ENCODE measurements at regions not wholly inside any gene's neighbourhood (a gene's known extent, or its start where the extent isn't known, plus 50 kb on each side); places are given as distances from the start of the nearest gene placed in this dataset.

DNA sequence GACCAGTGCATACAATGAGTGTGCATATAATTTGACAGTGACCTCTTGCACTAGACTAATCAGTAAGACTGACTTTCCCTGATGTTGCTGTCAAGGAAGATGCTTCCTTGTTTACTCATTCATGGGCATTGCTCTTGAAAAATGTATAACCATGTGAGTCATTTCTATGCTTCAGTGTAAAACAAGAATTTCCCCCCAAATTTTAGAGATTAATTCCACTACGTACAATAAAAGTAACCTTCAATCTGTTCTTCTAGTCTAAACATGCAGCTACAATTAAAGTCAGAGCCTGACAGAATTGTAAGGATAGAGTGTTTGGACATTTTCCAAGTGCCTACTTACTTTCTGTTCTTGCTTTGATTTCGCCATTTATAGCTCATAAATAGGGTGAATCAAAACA lies 935.7 kb downstream of the RAPGEF2 start:
- DNase-seq (ENCODE audit: low spot score), result no peak
- TF ChIP-seq, protein P1, sequence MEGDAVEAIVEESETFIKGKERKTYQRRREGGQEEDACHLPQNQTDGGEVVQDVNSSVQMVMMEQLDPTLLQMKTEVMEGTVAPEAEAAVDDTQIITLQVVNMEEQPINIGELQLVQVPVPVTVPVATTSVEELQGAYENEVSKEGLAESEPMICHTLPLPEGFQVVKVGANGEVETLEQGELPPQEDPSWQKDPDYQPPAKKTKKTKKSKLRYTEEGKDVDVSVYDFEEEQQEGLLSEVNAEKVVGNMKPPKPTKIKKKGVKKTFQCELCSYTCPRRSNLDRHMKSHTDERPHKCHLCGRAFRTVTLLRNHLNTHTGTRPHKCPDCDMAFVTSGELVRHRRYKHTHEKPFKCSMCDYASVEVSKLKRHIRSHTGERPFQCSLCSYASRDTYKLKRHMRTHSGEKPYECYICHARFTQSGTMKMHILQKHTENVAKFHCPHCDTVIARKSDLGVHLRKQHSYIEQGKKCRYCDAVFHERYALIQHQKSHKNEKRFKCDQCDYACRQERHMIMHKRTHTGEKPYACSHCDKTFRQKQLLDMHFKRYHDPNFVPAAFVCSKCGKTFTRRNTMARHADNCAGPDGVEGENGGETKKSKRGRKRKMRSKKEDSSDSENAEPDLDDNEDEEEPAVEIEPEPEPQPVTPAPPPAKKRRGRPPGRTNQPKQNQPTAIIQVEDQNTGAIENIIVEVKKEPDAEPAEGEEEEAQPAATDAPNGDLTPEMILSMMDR (IDR thresholded peaks at IDR 0.05; ENCODE audit: borderline replicate concordance, control extremely low read depth, extremely low read depth, insufficient read depth, missing control alignments), result no peak
- in situ Hi-C loops (cut with MboI; ENCODE audit: low sequenced_read_pairs, unreplicated experiment), result no loop called here

DNA sequence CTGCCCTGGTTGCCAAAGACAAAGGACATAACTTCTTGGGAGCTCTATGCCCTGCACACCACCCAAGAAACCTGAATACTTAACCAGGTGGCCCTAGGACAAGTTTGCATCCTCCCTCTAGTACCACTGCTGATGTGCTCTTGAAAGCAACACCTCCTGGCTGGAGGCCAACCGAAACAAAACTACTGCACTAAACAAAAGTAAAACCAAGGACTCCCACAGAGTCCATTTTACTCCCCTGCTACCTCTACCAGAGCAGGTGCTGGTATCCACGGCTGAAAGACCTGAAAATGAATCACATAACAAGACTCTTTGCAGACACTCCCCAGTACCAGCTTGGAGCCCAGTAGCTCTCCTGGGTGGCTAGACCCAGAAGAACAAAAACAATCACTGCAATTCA lies 941.8 kb downstream of the RAPGEF2 start:
- in situ Hi-C loops (cut with MboI; ENCODE audit: low sequenced_read_pairs, unreplicated experiment), result no loop called here
- TF ChIP-seq, protein P1 (IDR thresholded peaks at IDR 0.05; ENCODE audit: borderline replicate concordance, control extremely low read depth, extremely low read depth, insufficient read depth, missing control alignments), result no peak
- DNase-seq (ENCODE audit: low spot score), result no peak

DNA sequence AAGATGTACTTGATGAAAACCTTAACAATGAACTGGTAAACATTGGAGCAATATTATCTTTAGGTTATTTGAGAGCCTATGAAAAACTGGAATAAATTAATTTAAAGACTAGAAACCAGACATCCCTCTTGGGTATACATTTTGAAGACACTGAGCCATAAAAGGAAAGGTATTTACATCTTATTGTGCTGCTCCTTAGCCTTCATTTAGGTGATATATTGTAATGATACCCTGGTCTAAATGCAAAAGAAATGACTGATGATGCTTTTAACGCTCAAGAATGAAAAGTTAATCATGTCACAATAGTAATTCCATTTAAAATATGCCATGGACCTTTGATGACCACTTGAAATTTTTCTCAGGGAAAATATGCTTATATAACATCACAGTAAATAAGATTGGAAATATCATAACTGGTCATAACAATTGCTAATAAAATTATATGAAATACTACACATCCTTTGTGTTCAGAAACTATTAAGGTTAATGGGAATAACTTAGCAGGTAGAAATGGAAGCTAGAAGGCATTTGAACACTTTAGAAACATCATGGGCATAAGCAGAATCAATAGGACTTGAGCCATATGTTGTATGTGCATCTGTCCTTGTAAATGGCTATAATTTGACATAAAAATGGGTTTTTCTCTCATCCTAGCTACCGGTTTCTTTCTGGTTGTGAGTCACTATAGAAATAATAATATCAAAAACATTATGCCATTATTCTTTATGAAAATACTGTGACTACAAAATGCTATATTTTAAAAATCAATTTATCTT lies 979.7 kb downstream of the RAPGEF2 start:
- TF ChIP-seq, protein P1 (IDR thresholded peaks at IDR 0.05; ENCODE audit: borderline replicate concordance, control extremely low read depth, extremely low read depth, insufficient read depth, missing control alignments), result no peak
- in situ Hi-C loops (cut with MboI; ENCODE audit: low sequenced_read_pairs, unreplicated experiment), result no loop called here
- no peak for DNase-seq (ENCODE audit: low spot score)

DNA sequence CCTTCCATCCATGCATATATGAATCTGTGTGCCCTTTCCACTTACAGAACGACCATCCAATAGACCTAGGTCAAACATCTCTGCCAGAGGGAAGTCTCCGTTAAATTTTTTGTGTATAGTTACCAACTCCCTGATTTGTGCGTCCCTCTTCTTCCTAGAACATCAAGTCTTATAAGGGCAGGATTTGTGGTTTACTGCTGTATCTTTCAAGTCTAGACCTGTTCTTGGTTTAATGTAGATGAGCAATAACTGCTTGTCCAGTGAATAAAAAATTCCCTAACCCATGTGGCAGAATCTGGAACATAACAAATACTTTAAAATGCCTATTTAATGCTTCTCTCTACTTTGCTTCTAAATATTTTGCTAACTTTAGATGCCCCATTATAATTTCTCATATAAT lies 988.8 kb downstream of the RAPGEF2 start:
- in situ Hi-C loops (cut with MboI; ENCODE audit: low sequenced_read_pairs, unreplicated experiment), result no loop called here
- no peak for DNase-seq (ENCODE audit: low spot score)
- TF ChIP-seq, protein P1 (IDR thresholded peaks at IDR 0.05; ENCODE audit: borderline replicate concordance, control extremely low read depth, extremely low read depth, insufficient read depth, missing control alignments), result no peak

DNA sequence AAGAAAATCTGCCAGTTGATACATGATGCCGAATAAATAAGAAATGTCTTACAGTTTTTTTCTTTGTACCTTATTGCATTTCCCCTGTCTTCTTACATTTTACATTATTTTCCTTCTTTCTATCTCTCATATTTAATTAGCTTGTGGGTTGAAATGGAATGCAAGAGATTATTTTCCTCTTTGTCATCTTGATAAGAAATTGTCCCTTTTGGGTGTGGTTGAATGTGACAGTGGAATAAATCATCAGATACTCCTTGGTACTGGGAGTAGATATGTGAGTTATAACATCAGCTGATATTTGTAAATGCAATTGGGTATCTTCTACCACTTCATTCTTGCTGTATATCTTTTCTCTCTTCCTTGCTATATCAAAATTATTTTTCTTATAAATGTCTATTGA lies 997.4 kb downstream of the RAPGEF2 start:
- no peak for DNase-seq (ENCODE audit: low spot score)
- TF ChIP-seq, protein P1 (IDR thresholded peaks at IDR 0.05; ENCODE audit: borderline replicate concordance, control extremely low read depth, extremely low read depth, insufficient read depth, missing control alignments), result no peak
- in situ Hi-C loops (cut with MboI; ENCODE audit: low sequenced_read_pairs, unreplicated experiment), result no loop called here

DNA sequence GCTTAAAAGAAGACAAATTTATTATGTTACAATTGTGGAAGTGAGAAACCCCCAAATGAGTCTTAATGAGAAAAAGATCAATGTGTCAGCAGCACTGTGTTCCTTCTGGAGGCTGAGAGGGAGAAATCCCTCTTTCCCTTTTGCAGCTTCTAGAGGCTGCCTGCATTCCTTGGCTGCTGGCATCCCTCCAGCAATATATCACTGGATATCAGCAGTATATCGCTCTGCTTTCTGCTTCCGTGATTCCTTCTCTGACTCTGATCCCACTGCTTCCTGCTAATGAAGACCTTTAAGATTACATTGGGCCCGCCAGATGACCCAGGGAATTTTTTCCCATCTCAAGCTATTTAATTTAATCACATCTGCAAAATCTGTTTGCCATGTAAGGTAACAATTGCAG lies 1008.0 kb downstream of the RAPGEF2 start:
- in situ Hi-C loops (cut with MboI; ENCODE audit: low sequenced_read_pairs, unreplicated experiment), result no loop called here
- no peak for DNase-seq (ENCODE audit: low spot score)
- TF ChIP-seq, protein P1 (IDR thresholded peaks at IDR 0.05; ENCODE audit: borderline replicate concordance, control extremely low read depth, extremely low read depth, insufficient read depth, missing control alignments), result no peak

All from GM13976 (cell line).